K562 (cell line): ENCODE measurements at regions not wholly inside any gene's neighbourhood (a gene's known extent, or its start where the extent isn't known, plus 50 kb on each side); places are given as distances from the start of the nearest gene placed in this dataset.

ENCODE experiments used
- ATAC-seq: fragments of 200-7000 bp; cut with Tn5 transposase; 3 replicates; pipeline ENCODE4 v1.9.1; 2020; ENCODE audit warnings: moderate library complexity
- BruUV-seq: library from RNA; stranded (reverse); fragments of 400-500 nt; replicated peaks from 2 replicates; lab custom pipeline; 2021; lab: Mats Ljungman, UMichigan
- CTCF ChIA-PET: fragments of 300-600 bp; formaldehyde crosslinking; extraction: SDS; loops from one replicate; lab custom pipeline; 2021; ENCODE audit warnings: low intra/inter-chr PET ratio; lab: Yijun Ruan, JAX
- POLR2A ChIA-PET: fragments of 300-600, 350-650 bp; sonication (Branson Sonifier 250); formaldehyde crosslinking; extraction: SDS; loops from one replicate; lab custom pipeline; 2021; ENCODE audit warnings: antibody characterized with exemption, inconsistent platforms; lab: Yijun Ruan, JAX
- DNase-seq, 4 experiments: peaks; one replicate each; pipeline versions ENCODE4 v3.0.0 to v3.0.0-alpha.2; 2011 to 2018; ENCODE audit warnings: low spot score in 3 of 4, mixed read lengths in 3 of 4; ENCODE audit errors: extremely low read depth in 1 of 4
- FAIRE-seq: peaks from 2 replicates; lab custom pipeline; 2011; peaks lifted over from hg19 to GRCh38; lab: Jason Lieb, UNC
- H2AFZ ChIP-seq: 2 replicates; pipeline ENCODE4 v1.6.0; 2011; ENCODE audit warnings: low read depth, low read length, control low read depth, inconsistent platforms
- H3K27ac ChIP-seq: fragments of 200-600 bp; 3 replicates; pipeline ENCODE4 v1.8.0; 2011; ENCODE audit warnings: low read depth, mild to moderate bottlenecking, control low read depth, inconsistent platforms, low read length, moderate library complexity, mixed read lengths; ENCODE audit errors: extremely low read depth
- H3K27me3 ChIP-seq, 2 experiments: fragments of 300-600 bp in 1 of 2; 2 replicates in 1 of 2; 3 replicates in 1 of 2; pipeline versions ENCODE4 v1.6.0 to v1.8.0; 2011; ENCODE audit warnings: inconsistent platforms in 2 of 2, low read length in 2 of 2, mild to moderate bottlenecking in 1 of 2, mixed read lengths in 1 of 2, moderate library complexity in 1 of 2; ENCODE audit not compliant: control insufficient read depth in 2 of 2, insufficient read depth in 2 of 2
- H3K36me3 ChIP-seq: fragments of 300-600 bp; 3 replicates; pipeline ENCODE4 v1.8.0; 2011; ENCODE audit warnings: mild to moderate bottlenecking, low read length, inconsistent platforms; ENCODE audit not compliant: control insufficient read depth, insufficient read depth
- H3K4me1 ChIP-seq, 2 experiments: fragments of 200-600 bp in 1 of 2; replicated peaks in 1 of 2; 2 replicates in 1 of 2; 3 replicates in 1 of 2; pipeline versions ENCODE4 v1.5.1 to v1.8.0; 2011; ENCODE audit warnings: inconsistent platforms in 2 of 2, low read length in 2 of 2, mild to moderate bottlenecking in 1 of 2, mixed read lengths in 1 of 2, moderate library complexity in 1 of 2; ENCODE audit not compliant: control insufficient read depth in 2 of 2, insufficient read depth in 2 of 2
- H3K4me2 ChIP-seq: 2 replicates; pipeline ENCODE4 v1.6.1; 2011; ENCODE audit warnings: low read length, control low read depth, inconsistent platforms, mixed read lengths; ENCODE audit not compliant: insufficient read depth
- H3K4me3 ChIP-seq: fragments of 200-600 bp; sonication (generic), shearing (Covaris generic); 2 replicates; pipeline ENCODE4 v1.5.1; 2016; ENCODE audit warnings: control low read depth, inconsistent platforms
- H3K79me2 ChIP-seq: fragments of 200-600 bp; 3 replicates; pipeline ENCODE4 v1.8.0; 2011; ENCODE audit warnings: low read length, inconsistent platforms; ENCODE audit not compliant: control insufficient read depth, insufficient read depth
- H3K9ac ChIP-seq, 2 experiments: 2 replicates each; pipeline versions ENCODE4 v1.6.0 to v1.6.1; 2011; ENCODE audit warnings: low read depth in 2 of 2, low read length in 2 of 2, control low read depth in 1 of 2, inconsistent platforms in 1 of 2, mild to moderate bottlenecking in 1 of 2, mixed read lengths in 1 of 2; ENCODE audit not compliant: insufficient read depth in 1 of 2
- H3K9me1 ChIP-seq: one replicate; pipeline ENCODE4 v1.6.0; 2011; ENCODE audit warnings: inconsistent platforms, mild to moderate bottlenecking, low read length, moderate library complexity; ENCODE audit not compliant: control insufficient read depth, insufficient read depth
- H3K9me3 ChIP-seq: replicated peaks from 2 replicates; pipeline ENCODE4 v1.5.1; 2011; ENCODE audit warnings: low read depth, low read length, inconsistent platforms; ENCODE audit not compliant: control insufficient read depth, insufficient read depth
- H4K20me1 ChIP-seq: replicated peaks from 2 replicates; pipeline ENCODE4 v1.6.1; 2011; ENCODE audit warnings: low read length, inconsistent platforms, mixed read lengths; ENCODE audit not compliant: control insufficient read depth, insufficient read depth
- CREB3L1 ChIP-seq: fragments of 450-650 bp; IDR thresholded peaks from 2 replicates; pipeline ENCODE4 v1.6.1; 2014; ENCODE audit warnings: low read depth, mild to moderate bottlenecking, moderate library complexity, borderline replicate concordance
- FOXA3 ChIP-seq, 2 experiments: fragments of 450-650 bp in 1 of 2; sonication (generic) in 1 of 2; formaldehyde crosslinking; IDR thresholded peaks in 1 of 2; conservative IDR thresholded peaks in 1 of 2; 2 replicates each; pipeline versions ENCODE4 v1.4.0 to v1.8.0; 2020 to 2022; ENCODE audit warnings: mild to moderate bottlenecking in 2 of 2, missing genetic modification reagents in 1 of 2
- HCFC1 ChIP-seq: IDR thresholded peaks from 2 replicates; pipeline ENCODE4 v1.6.1; 2012; ENCODE audit warnings: low read depth, low read length, improper control_type of control experiment
- HNRNPH1 ChIP-seq: fragments of 200-400 bp; formaldehyde crosslinking; optimal IDR thresholded peaks from 2 replicates; pipeline ENCODE3; 2017; ENCODE audit warnings: low read depth, mild to moderate bottlenecking, low read length, moderate library complexity
- KLF16 ChIP-seq: IDR thresholded peaks from 2 replicates; pipeline ENCODE4 v1.6.1; 2016; ENCODE audit warnings: antibody characterized with exemption
- SIN3B ChIP-seq: fragments of 450-650 bp; IDR thresholded peaks from 2 replicates; pipeline ENCODE4 v1.6.1; 2017; ENCODE audit warnings: low read depth, mild to moderate bottlenecking, moderate library complexity
- SNRNP70 ChIP-seq: fragments of 200-400 bp; formaldehyde crosslinking; optimal IDR thresholded peaks from 2 replicates; pipeline ENCODE3; 2017; ENCODE audit warnings: low read depth, low read length
- ZKSCAN3 ChIP-seq: fragments of 250-450 bp; sonication (Bioruptor Pico); IDR thresholded peaks from 2 replicates; pipeline ENCODE4 v1.4.0; 2020
- ZNF134 ChIP-seq: fragments of 250-450 bp; sonication (Bioruptor Pico); conservative IDR thresholded peaks from 2 replicates; pipeline ENCODE4 v1.4.0; 2020
- ZNF830 ChIP-seq: fragments of 250-450 bp; sonication (Bioruptor Pico); IDR thresholded peaks from 2 replicates; pipeline ENCODE4 v1.5.0; 2021; ENCODE audit warnings: mild to moderate bottlenecking
- WGBS: fragments of 100-300 bp; shearing (Covaris generic); methylation state at CpG from one replicate; pipeline ENCODE4 v1.1.6; 2016; ENCODE audit warnings: low coverage, mixed read lengths; ENCODE audit not compliant: insufficient coverage; ENCODE audit errors: missing lambda C conversion rate; 5-methylcytosine and 5-hydroxymethylcytosine counted together
- in situ Hi-C: fragments of 300-500 bp; cut with MboI; formaldehyde crosslinking; loops from 4 replicates; pipeline ENCODE4 v1.15.0; 2018; ENCODE audit warnings: inconsistent platforms, mixed read lengths
- intact Hi-C: fragments of 100-400 bp; cut with micrococcal nuclease; formaldehyde crosslinking; loops from 2 replicates; pipeline ENCODE4 v1.14.2; 2022
- TF ChIP-seq, protein P1 (sequence below): fragments of 250-450 bp; sonication (Bioruptor Pico); IDR thresholded peaks from 2 replicates; pipeline ENCODE4 v1.8.0; 2022; ENCODE audit warnings: inconsistent platforms, mild to moderate bottlenecking, moderate library complexity, borderline replicate concordance
- TF ChIP-seq, protein P2 (sequence below), 2 experiments: IDR thresholded peaks; 2 replicates each; pipeline ENCODE4 v1.6.1; 2012; ENCODE audit warnings: improper control_type of control experiment in 2 of 2, low read depth in 2 of 2, low read length in 2 of 2, borderline replicate concordance in 1 of 2
- TF ChIP-seq, protein P3 (sequence below): IDR thresholded peaks from 2 replicates; pipeline ENCODE4 v1.6.1; 2011; ENCODE audit warnings: borderline replicate concordance, low read depth, mild to moderate bottlenecking, moderate library complexity, low read length; ENCODE audit not compliant: insufficient read depth, poor library complexity, severe bottlenecking

DNA sequence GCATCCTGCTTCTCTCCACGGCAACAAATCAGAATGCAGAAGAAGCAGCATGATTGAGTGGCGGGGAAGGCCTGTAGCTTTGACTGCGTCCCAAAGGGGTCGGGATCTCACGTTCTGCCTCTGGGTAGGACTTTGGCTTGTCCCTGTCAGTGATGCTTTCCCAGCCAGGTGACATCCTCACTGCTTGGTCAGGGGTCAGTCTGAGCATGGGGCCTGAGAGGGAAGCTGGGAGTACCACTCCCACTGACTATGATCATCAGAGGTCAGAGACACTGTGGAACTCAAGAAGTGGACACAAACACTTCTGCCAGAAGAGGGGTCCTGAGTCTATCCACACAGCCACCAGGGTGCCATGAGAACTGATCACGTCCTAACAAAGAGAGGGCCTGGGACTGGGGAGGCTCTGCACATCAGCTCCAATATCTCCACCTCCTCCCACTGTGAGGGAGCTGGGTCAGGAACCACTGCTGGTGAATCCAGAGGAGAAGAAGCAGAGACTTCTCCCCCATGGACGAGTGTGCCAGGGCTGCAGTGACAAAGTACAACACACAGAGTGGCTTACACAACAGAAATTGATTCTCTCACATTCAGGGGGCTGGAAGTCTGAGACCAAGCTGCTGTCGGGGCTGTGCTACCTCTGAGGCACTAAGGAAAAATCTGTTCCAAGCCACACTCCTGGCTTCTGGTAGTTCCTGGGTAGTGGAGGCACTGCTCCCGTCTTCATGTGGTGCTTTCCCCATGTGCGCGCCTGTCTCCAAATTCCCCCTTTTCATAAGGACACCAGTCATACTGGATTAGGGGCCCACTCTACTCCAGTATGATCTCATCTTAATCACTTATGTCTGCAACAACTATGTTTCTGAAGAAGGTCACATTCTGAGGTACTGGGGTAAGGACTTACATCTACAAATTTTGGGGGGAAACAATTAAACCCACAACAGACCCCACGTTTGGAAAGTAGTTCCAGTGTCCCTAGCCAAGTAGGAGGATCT is 131.1 kb downstream of the CYP26A1 start:
- Histone ChIP-seq H3K9me1 (no peaks in the 10 kb centered on the region), H3K4me1 (no peaks in the 10 kb centered on the region; a peak in 1 of 5 replicates), H4K20me1 (no peaks in the 10 kb centered on the region), H3K9ac (no peak overlapping the region), H3K9me3 (no peaks in the 10 kb centered on the region), H3K27ac (no peak overlapping the region), H3K79me2 (no peaks in the 10 kb centered on the region), H3K4me3 (no peak overlapping the region), H3K4me2 (no peak overlapping the region), H3K27me3 (peaks cover 0 to 7% of the 10 kb centered on the region in 2 experiments; a peak in 1 of 5 replicates), H3K36me3 (no peaks in the 10 kb centered on the region), H2AFZ (no peak overlapping the region)
- 15% methylated on average over 11 of the region's 12 CpGs for whole genome bisulfite sequencing
- CTCF ChIA-PET: no interaction called here
- in situ Hi-C loops: no loop called here
- DNase-seq (no peak), FAIRE-seq (no peak), ATAC-seq (no peak)
- POLR2A ChIA-PET: interaction anchor here (0.6 kb wide), 1 partner anchor 151 kb away, joined by 3 read pairs; no protein-coding TSS in a partner anchor
- BruUV-seq: no TSS peak
- intact Hi-C loops: no loop called here
- TF ChIP-seq, protein P1, sequence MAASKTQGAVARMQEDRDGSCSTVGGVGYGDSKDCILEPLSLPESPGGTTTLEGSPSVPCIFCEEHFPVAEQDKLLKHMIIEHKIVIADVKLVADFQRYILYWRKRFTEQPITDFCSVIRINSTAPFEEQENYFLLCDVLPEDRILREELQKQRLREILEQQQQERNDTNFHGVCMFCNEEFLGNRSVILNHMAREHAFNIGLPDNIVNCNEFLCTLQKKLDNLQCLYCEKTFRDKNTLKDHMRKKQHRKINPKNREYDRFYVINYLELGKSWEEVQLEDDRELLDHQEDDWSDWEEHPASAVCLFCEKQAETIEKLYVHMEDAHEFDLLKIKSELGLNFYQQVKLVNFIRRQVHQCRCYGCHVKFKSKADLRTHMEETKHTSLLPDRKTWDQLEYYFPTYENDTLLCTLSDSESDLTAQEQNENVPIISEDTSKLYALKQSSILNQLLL (CRISPR knock-in tag): no peak
- TF ChIP-seq KLF16 (no peak), FOXA3 (CRISPR knock-in tag; conservative IDR thresholded peaks at IDR 0.05 in 1 of 2, IDR thresholded peaks at IDR 0.05 in 1 of 2) (no peak), HNRNPH1 (no peak), ZNF830 (CRISPR knock-in tag) (no peak), SNRNP70 (no peak), ZNF134 (CRISPR knock-in tag) (no peak), ZKSCAN3 (CRISPR knock-in tag) (no peak), HCFC1 (no peak), CREB3L1 (no peak), SIN3B (no peak)
- TF ChIP-seq, protein P2, sequence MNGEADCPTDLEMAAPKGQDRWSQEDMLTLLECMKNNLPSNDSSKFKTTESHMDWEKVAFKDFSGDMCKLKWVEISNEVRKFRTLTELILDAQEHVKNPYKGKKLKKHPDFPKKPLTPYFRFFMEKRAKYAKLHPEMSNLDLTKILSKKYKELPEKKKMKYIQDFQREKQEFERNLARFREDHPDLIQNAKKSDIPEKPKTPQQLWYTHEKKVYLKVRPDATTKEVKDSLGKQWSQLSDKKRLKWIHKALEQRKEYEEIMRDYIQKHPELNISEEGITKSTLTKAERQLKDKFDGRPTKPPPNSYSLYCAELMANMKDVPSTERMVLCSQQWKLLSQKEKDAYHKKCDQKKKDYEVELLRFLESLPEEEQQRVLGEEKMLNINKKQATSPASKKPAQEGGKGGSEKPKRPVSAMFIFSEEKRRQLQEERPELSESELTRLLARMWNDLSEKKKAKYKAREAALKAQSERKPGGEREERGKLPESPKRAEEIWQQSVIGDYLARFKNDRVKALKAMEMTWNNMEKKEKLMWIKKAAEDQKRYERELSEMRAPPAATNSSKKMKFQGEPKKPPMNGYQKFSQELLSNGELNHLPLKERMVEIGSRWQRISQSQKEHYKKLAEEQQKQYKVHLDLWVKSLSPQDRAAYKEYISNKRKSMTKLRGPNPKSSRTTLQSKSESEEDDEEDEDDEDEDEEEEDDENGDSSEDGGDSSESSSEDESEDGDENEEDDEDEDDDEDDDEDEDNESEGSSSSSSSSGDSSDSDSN (IDR thresholded peaks at IDR 0.05; ENCODE audit: borderline replicate concordance in 1 of 2, low read depth in 2 of 2, low read length in 2 of 2): no peak
- TF ChIP-seq, protein P3, sequence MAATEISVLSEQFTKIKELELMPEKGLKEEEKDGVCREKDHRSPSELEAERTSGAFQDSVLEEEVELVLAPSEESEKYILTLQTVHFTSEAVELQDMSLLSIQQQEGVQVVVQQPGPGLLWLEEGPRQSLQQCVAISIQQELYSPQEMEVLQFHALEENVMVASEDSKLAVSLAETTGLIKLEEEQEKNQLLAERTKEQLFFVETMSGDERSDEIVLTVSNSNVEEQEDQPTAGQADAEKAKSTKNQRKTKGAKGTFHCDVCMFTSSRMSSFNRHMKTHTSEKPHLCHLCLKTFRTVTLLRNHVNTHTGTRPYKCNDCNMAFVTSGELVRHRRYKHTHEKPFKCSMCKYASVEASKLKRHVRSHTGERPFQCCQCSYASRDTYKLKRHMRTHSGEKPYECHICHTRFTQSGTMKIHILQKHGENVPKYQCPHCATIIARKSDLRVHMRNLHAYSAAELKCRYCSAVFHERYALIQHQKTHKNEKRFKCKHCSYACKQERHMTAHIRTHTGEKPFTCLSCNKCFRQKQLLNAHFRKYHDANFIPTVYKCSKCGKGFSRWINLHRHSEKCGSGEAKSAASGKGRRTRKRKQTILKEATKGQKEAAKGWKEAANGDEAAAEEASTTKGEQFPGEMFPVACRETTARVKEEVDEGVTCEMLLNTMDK: no peak
